ENCODE measurements at regions not wholly inside any gene's neighbourhood (a gene's known extent, or its start where the extent isn't known, plus 50 kb on each side); places are given as distances from the start of the nearest gene placed in this dataset.

- no peak overlapping the region for H3K4me3 ChIP-seq (ENCODE audit: low read depth, low read length)
- DNase-seq (ENCODE audit: low read depth) = no peak
- TF ChIP-seq, protein P1, sequence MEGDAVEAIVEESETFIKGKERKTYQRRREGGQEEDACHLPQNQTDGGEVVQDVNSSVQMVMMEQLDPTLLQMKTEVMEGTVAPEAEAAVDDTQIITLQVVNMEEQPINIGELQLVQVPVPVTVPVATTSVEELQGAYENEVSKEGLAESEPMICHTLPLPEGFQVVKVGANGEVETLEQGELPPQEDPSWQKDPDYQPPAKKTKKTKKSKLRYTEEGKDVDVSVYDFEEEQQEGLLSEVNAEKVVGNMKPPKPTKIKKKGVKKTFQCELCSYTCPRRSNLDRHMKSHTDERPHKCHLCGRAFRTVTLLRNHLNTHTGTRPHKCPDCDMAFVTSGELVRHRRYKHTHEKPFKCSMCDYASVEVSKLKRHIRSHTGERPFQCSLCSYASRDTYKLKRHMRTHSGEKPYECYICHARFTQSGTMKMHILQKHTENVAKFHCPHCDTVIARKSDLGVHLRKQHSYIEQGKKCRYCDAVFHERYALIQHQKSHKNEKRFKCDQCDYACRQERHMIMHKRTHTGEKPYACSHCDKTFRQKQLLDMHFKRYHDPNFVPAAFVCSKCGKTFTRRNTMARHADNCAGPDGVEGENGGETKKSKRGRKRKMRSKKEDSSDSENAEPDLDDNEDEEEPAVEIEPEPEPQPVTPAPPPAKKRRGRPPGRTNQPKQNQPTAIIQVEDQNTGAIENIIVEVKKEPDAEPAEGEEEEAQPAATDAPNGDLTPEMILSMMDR (conservative IDR thresholded peaks at IDR 0.05; ENCODE audit: low read depth, low read length) = no peak
Observed at GRCh38 chr2:20111311-20112131, 60.1 kb upstream of the LAPTM4A start.

- no peak for DNase-seq (ENCODE audit: low read depth)
- no peak overlapping the region for H3K4me3 ChIP-seq (ENCODE audit: low read depth, low read length)
- TF ChIP-seq, protein P1 (conservative IDR thresholded peaks at IDR 0.05; ENCODE audit: low read depth, low read length) = no peak
Observed at GRCh38 chr2:20110876-20111275, 59.4 kb upstream of the LAPTM4A start.

- TF ChIP-seq, protein P1 (conservative IDR thresholded peaks at IDR 0.05; ENCODE audit: low read depth, low read length) = no peak
- no peak overlapping the region for H3K4me3 ChIP-seq (ENCODE audit: low read depth, low read length)
- no peak for DNase-seq (ENCODE audit: low read depth)
Observed at GRCh38 chr2:20110383-20110782, 59.0 kb upstream of the LAPTM4A start.

- TF ChIP-seq, protein P1 (conservative IDR thresholded peaks at IDR 0.05; ENCODE audit: low read depth, low read length) = no peak
- DNase-seq (ENCODE audit: low read depth) = peak; percentile 75
- no peak overlapping the region for H3K4me3 ChIP-seq (ENCODE audit: low read depth, low read length)
Observed at GRCh38 chr2:20108655-20109396, 57.4 kb upstream of the LAPTM4A start.

DNA sequence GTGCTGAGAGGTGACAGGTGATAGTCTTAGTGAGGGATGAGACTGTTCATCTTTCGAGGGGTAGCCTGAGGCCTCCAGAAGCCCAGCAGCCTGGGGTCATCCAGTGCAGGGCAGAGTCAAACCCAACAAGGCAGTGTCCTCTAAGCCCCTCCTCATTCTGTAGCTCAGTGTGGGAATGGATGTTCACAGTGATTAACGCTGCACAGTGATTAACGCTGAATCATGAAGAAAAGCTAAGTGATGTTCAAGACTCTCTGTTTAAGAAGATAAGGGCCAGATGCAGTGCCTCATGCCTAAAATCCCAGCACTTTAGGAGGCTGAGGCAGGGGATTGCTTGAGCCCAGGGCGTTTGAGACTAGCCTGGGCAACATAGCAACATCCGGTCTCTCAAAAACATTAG, 56.3 kb upstream of the LAPTM4A start:
- no peak for DNase-seq (ENCODE audit: low read depth)
- TF ChIP-seq, protein P1 (conservative IDR thresholded peaks at IDR 0.05; ENCODE audit: low read depth, low read length) = no peak
- H3K4me3 ChIP-seq (ENCODE audit: low read depth, low read length) = no peak overlapping the region

DNA sequence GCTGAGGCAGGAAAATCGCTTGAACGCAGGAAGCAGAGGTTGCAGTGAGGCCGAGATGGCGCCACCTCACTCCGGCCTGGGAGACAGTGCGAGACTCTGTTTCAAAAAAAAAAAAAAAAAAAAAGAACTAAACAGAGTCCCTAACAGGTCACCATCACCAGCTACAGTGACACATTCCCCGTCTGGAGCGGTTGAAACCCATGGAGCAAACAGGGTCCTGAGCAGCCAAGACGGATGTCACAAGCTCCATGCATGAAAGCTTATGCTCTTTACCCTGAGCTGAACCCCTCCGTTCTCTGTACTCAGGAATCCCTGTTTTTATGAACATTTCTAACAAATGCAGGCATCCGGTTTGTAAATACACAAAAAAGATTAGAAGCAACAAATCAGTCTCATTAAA, 55.9 kb upstream of the LAPTM4A start:
- no peak overlapping the region for H3K4me3 ChIP-seq (ENCODE audit: low read depth, low read length)
- TF ChIP-seq, protein P1 (conservative IDR thresholded peaks at IDR 0.05; ENCODE audit: low read depth, low read length) = no peak
- no peak for DNase-seq (ENCODE audit: low read depth)
